DMS53 (cell line): ENCODE measurements at regions not wholly inside any gene's neighbourhood (a gene's known extent, or its start where the extent isn't known, plus 50 kb on each side); places are given as distances from the start of the nearest gene placed in this dataset.
A peak's percentile ranks its signal among the peaks of the same experiment; 100 is the strongest.
"Not testable (repeated sequence)": the region's sequence is repeated elsewhere in the genome, so short reads cannot be mapped to it uniquely, and the experiment has no call there.

Source experiments
- DNase-seq: peaks from one replicate; lab custom pipeline; 2025; lab: John Stamatoyannopoulos, UW

- no peak for DNase-seq
Observed at GRCh38 chr12:34606749-34607519, 584.6 kb downstream of the ALG10 start.

GRCh38 chr12:34607520-34608195, 585.4 kb downstream of the ALG10 start:
- no peak for DNase-seq

- not testable (repeated sequence) for DNase-seq
Observed at GRCh38 chr12:34613988-34614387, 591.7 kb downstream of the ALG10 start.

- DNase-seq = peak; percentile 73
Observed at GRCh38 chr12:34625116-34625515, 602.8 kb downstream of the ALG10 start.

- DNase-seq = no peak
Observed at GRCh38 chr12:34626363-34627157, 604.3 kb downstream of the ALG10 start.
